GM18502 (cell line): ENCODE measurements at regions not wholly inside any gene's neighbourhood (a gene's known extent, or its start where the extent isn't known, plus 50 kb on each side); places are given as distances from the start of the nearest gene placed in this dataset.

Source experiments
- ATAC-seq: cut with Tn5 transposase; IDR thresholded peaks from one replicate; pipeline ENCODE4 v1.9.1; 2021; ENCODE audit warnings: mild to moderate bottlenecking; ENCODE audit not compliant: unreplicated experiment, poor library complexity

DNA sequence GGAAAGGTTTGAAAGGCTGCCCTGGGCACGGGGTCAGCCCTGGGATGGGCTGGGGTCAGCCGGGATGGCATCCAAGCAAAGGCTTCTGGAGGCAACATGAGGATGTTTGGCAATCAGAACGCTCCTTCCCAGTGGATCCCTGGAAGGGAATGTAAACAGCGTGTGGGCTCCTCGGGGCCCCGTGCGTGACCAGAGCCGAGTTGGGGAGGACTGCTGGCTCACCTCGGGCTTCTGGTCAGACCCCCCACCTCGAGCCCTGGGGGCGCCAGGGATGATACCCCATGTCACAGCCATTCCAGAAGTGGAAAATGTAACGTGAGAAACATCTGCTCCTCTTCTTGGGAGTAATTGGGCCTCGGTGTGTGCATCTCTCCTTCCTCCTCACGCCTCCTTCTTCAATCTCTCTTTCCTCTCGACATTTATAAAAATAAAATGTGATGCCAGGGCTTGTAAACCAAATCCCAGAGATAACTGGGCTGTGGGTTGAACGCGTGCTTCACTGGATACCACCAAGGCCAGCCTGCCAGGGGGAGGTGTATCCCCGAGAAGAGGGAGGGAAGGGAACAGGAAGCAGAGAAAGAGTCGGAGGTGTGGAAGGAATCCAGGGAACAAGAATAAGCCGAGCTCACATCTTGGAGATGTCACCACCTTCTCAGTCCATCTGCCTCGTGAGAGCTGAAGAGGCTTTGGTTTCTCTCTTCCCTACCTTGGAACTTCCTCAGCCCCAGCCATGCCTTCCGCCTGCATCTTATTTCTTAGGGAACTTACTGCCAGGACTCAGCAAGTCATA lies 144.8 kb downstream of the NUAK1 start:
- ATAC-seq, result no peak

DNA sequence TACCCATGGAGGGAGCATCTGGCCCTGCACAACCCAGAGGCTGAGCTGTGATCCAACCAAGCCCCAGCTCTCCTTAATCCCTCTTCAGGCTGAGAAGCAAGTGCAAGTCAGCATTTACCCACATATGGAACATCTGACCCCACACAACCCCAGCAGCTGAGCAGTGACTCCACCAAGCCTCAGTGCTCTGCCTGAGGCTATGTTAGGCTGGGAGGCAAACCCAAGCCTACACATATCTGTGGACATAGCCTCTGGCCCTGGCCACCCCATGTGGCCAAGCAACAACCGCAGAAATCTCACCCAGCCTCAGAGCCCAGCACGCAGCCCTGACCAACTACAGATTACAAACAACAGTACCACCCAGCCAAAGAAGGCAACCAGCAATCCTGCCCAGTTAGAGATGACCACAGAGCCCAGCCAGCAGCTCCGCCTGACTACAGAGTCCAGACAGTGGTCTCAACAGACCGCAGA lies 142.8 kb downstream of the NUAK1 start:
- no peak for ATAC-seq

DNA sequence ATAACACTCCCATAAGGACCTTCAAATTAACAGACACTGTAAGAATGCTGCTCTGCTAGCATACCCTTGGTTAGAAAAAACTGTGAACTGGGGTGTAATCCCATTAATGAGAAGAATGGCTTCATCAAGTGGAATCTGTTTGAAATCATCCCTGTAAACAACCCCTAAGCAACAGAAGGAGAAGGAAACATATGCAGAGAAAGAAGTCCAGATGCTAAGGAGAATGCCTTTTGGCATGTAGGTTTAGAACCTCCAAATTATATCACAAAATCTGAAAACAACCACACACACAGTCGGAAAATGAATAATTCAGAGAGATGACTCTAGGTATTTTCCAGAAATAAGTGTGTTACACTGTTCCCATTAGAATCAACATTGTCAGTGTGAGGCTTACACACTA lies 140.2 kb downstream of the NUAK1 start:
- ATAC-seq, result no peak

DNA sequence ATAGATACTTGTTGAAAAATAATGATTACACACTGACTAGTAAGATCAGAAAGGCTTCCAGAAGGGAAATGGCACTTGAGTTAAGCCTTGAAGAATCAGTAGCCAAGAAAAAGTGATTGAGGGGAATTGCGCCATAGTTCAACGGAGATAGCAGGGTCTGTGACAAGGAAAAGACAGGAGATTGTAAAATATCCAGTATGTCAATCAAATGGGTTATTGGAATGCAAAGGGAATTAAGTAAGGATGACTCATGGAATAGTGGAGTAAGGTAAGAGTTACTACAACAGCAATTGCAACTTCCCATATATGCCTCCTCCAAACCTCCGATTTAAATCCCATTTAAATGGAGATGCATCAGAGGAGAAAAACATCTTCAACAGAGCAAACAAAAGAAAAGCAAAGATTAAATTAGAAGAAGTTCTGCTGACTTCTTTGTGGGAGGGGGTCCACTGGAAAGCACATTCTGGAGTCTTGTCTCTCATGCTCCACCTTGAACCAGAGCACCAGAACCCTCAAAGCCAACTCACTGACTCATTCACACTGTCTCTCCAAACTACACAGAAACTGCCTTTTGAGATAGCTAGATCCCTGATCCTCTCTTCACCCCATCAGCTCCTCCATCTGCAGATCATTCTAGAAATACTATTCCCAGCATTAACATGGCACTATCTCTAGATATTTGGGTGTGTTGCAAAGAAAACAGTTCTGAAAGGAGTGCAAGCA lies 138.2 kb downstream of the NUAK1 start:
- ATAC-seq, result no peak

DNA sequence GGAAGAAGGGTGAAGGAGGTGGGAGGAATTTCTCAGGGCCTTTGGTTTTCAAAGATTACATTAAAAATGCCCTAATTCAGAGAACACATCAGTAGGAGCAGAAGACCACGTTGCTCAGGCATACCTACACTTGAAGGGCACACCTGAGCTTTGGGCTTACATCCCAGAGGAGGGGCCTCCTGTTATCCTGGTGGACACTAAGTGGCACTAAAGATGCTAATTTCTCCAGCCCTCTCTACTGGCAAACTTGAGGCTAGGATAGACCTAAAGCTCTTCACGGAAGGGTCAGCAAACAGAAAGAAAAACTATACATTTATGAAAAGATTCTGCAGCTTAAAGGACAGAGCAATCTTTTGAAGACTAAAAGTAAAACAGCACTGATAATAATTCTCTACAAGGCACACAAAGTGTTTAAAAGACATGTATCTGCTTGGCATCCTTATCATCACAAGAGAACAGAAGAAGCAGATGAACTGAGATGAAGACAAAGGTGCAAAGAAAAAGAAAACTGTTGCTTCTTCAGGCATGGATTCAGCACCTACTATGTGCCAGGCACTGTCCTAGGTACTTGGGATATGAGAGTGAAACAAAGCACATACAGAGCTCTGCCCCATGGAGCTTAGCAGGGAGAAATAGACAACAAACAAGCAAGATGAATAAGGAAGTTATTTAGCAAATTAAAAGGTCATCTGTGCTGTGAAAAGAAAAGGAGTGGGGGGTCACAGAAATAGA lies 137.5 kb downstream of the NUAK1 start:
- no peak for ATAC-seq

DNA sequence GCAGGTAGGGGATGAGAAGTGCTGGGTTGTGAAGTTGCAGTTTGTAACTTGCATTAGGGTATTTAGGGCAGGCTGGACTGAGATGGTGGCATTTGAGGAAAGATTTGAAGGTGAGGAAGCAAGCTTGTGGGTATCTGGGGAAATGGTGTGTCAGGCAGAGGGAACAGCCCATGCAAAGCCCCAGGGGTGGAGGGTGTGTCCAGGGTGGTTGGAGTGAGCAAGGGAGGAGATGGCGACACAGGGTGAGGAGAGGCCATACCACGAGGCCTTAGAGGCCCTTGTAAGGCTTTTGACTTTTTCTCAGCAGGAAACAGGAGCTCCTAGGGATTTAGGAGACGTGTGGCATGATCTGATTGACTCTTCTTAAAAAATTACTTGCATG lies 136.9 kb downstream of the NUAK1 start:
- ATAC-seq, result no peak

DNA sequence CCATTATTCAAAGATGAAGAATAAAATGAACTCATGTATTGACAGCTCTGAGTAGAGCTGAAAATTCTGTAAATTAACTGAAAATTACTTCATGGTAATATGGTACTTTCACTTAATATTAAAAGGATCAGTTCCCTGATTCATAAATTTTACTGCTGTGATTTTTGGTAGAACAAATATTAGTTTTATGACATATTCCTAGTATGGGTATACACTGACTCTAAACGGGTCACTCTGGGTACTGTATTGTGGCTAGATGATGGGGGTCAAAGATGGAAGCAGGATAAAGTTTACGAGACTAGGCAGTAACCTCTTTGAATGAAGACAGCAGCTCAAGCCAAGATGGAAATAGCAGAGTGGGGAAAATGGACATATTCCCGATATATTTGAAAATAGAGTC lies 135.5 kb downstream of the NUAK1 start:
- no peak for ATAC-seq

DNA sequence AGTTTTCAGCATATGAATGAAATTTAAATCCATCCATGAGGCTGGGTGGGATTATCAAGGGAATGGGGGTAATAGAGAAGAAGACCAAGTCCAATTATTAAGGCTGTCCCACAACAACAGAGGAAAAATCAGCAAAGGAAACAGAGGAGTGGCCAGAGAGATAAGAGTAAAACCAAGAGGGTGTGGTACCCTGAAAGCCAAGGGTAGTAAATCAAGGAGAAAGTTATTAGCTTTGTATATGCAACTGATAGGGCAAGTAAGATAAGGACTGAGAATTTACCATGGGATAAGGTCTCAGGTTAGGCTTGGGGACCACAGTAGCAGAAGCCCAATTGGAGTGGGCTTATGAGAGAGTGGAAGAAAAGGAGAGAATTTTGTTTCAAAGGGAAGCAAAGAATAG lies 134.5 kb downstream of the NUAK1 start:
- no peak for ATAC-seq

DNA sequence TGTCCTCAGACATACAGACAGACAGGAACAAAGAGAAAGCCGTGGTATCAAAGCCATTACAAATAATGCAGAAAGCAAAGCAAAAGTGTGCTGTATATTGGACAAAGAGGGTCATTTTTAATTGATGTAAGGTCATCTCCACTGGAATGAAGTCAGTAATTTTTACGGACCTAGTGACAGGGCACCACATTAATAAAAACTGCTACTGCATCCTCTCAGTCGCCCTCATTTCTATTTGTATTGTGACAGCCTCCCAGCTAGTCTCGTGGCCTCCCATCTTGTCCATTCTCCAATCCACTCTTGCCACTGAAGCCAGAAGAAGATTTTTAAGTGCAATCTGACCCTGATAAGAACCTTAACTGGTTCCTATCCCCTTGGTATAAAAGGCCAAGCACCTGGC lies 132.4 kb downstream of the NUAK1 start:
- no peak for ATAC-seq

DNA sequence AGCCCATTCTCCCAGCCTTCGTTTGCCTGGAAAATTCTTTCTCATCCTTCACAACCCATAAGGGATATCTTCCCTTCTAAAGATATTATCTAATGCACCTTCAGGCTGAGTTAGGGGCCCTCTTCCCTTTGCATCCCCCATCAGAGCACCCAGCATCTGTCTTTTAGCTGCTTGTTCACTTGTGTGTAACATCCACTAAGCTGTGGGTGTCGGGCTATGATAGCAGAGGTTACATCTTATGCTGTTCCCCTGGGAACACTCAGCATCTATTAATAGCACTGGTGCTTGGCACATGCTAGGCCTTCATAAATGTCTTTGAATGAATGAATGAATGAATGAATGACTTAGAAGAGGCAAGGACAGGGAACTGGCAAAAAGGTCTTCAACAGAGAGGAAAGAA lies 131.8 kb downstream of the NUAK1 start:
- no peak for ATAC-seq

DNA sequence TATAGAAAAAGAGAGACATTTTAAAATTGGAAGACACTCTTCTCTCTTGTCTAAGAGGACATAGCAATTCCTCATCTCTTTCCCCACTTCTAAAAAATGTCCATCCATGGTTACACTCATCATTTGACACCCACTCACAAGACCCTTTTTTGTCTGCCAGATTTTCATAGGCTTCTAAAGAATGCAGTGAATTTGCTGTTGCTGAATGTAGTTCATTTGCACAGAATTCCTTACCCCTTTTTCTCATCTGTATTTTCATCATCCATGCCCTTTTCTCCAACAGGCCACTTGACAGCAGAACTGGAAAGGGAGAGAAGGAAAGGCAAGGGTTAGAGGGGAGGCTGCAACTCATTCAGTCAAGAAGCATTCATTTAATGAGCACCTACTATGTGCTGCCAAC lies 128.0 kb downstream of the NUAK1 start:
- ATAC-seq, result no peak
